HUES48 (cell line): ENCODE measurements at regions not wholly inside any gene's neighbourhood (a gene's known extent, or its start where the extent isn't known, plus 50 kb on each side); places are given as distances from the start of the nearest gene placed in this dataset.

Experiments
- H3K27ac ChIP-seq: one replicate; pipeline ENCODE4 v1.7.0; 2013; ENCODE audit warnings: low read depth, low read length, inconsistent platforms
- H3K27me3 ChIP-seq: 2 replicates; pipeline ENCODE4 v1.6.1; 2013; ENCODE audit warnings: mild to moderate bottlenecking, low read length; ENCODE audit not compliant: control insufficient read depth, insufficient read depth
- H3K36me3 ChIP-seq: 2 replicates; pipeline ENCODE4 v1.6.1; 2013; ENCODE audit warnings: low read length; ENCODE audit not compliant: control insufficient read depth, insufficient read depth
- H3K4me1 ChIP-seq: 2 replicates; pipeline ENCODE4 v1.6.1; 2013; ENCODE audit warnings: mild to moderate bottlenecking, low read length; ENCODE audit not compliant: control insufficient read depth, insufficient read depth
- H3K4me3 ChIP-seq: 2 replicates; pipeline ENCODE4 v1.5.1; 2013; ENCODE audit warnings: mild to moderate bottlenecking, low read depth, low read length
- H3K9ac ChIP-seq: 2 replicates; pipeline ENCODE4 v1.6.1; 2013; ENCODE audit warnings: mild to moderate bottlenecking, low read depth, low read length, moderate library complexity
- H3K9me3 ChIP-seq: 2 replicates; pipeline ENCODE4 v1.6.1; 2013; ENCODE audit warnings: low read length; ENCODE audit not compliant: control insufficient read depth, insufficient read depth

- H3K9ac ChIP-seq, result no peak overlapping the region
- H3K36me3 ChIP-seq, result no peaks in the 10 kb centered on the region
- H3K9me3 ChIP-seq, result no peaks in the 10 kb centered on the region
- no peak overlapping the region for H3K4me3 ChIP-seq
- peaks cover 5% of the 10 kb centered on the region; the same call in 1 of the 2 replicates for H3K4me1 ChIP-seq
- no peaks in the 10 kb centered on the region; the same call in 1 of the 2 replicates for H3K27me3 ChIP-seq
- H3K27ac ChIP-seq, result no peak overlapping the region
These were observed 53.1 kb downstream of the ATXN3L start for GRCh38 chrX:13266641-13267345.

DNA sequence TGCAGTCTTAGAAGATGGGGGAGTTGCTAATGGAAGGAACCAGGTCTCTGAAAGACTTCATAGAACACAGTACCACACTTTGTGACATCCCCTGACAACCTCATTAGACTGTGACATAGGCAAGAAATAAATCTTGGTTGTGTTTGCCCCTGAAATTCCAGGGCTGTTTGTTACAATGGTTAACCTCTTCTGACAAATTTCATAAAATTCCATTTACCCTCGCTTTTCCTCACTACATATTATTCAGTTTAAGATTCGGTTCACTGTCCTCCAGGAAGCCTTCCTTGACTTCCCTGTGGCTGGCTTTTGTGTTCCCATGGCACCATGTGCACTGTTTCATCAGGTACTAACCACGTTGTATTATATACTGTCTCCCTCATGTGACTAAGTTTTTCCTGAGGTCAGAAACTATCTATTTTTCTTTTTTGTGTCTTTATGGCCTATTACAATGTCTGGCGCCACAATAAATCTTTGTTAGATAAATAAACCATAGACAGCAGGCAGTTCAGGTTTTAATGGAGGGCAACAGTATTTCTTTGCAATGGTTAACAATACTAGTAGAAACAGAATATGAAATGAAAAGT, 54.2 kb downstream of the ATXN3L start:
- Histone ChIP-seq H3K9me3 (no peaks in the 10 kb centered on the region), H3K9ac (no peak overlapping the region), H3K27ac (no peak overlapping the region), H3K4me1 (peaks cover 5% of the 10 kb centered on the region; the same call in 1 of the 2 replicates), H3K27me3 (no peaks in the 10 kb centered on the region; the same call in 1 of the 2 replicates), H3K4me3 (no peak overlapping the region), H3K36me3 (no peaks in the 10 kb centered on the region)

DNA sequence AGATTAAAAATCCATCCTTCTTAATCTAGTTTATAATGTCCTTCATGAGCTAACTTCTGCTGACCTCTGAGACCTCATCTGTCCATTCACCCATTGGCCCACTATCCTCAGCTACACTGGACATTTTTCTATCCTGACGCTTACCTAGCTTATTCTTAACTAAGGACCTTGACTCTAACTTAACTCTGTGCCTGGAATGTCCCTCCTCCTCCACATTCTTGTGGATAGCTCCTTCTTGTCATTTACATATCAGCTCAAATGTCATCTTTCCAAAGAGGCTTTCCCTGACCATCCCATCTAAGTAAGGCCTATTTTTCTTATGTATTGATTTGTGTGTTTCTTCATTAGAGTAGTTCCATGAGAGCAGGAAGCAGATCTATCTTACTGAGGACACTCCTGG, 54.7 kb downstream of the ATXN3L start:
- Histone ChIP-seq H3K27ac (no peak overlapping the region), H3K9me3 (no peaks in the 10 kb centered on the region), H3K9ac (no peak overlapping the region), H3K4me3 (no peak overlapping the region), H3K4me1 (peaks cover 5% of the 10 kb centered on the region; the same call in 1 of the 2 replicates), H3K27me3 (no peaks in the 10 kb centered on the region; the same call in none of the 2 replicates), H3K36me3 (no peaks in the 10 kb centered on the region)

- Histone ChIP-seq H3K4me3 (no peak overlapping the region), H3K27ac (no peak overlapping the region), H3K27me3 (no peaks in the 10 kb centered on the region; the same call in none of the 2 replicates), H3K36me3 (no peaks in the 10 kb centered on the region), H3K9ac (no peak overlapping the region), H3K4me1 (peaks cover 5% of the 10 kb centered on the region; the same call in 1 of the 2 replicates), H3K9me3 (no peaks in the 10 kb centered on the region)
These were observed 56.1 kb downstream of the ATXN3L start for GRCh38 chrX:13263560-13264251.

DNA sequence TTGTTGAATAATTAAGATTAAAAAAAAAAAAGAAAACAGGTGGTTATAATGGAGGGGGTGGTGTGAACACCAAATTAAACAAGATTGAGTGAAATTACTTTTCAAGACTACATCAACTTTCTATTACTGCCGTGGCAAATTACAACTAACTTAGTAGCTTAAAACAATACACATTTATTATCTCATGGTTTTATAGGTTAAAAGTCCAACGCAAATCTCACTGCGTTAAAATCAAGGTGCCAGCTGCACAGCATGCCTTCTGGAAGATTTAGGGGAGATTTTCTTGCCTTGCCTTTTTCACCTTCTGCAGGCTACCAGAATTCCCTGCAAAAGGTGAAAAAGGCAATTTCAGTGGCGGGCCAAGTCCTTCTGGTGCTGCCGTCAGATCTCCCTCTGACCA, 58.5 kb downstream of the ATXN3L start:
- H3K27me3 ChIP-seq, result no peaks in the 10 kb centered on the region; the same call in none of the 2 replicates
- no peaks in the 10 kb centered on the region for H3K9me3 ChIP-seq
- H3K27ac ChIP-seq, result no peak overlapping the region
- no peak overlapping the region for H3K9ac ChIP-seq
- H3K4me1 ChIP-seq, result peaks cover 5% of the 10 kb centered on the region; the same call in 1 of the 2 replicates
- no peak overlapping the region for H3K4me3 ChIP-seq
- no peaks in the 10 kb centered on the region for H3K36me3 ChIP-seq

DNA sequence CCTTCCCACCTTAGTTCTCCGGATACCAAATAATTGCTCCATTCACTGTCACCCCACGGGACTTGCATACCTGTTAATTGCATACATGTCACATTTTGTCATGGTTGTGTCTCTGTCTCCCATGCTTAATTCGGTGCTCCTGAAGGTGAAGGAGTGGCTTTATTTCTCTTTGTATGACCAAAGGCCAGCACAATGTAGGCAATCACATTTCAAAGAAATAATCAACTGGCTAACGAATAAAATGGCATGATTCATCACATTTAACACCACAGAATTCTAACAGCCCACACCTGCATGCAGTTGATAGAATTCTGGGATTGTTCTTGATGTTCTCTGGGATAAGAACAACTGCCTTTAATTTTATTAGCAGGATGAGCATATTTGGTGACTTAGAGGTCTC, 59.3 kb downstream of the ATXN3L start:
- Histone ChIP-seq H3K9me3 (peaks cover 2% of the 10 kb centered on the region; the same call in 1 of the 2 replicates), H3K4me3 (no peak overlapping the region), H3K9ac (no peak overlapping the region), H3K27me3 (no peaks in the 10 kb centered on the region; the same call in none of the 2 replicates), H3K4me1 (peaks cover 5% of the 10 kb centered on the region; the same call in 1 of the 2 replicates), H3K36me3 (no peaks in the 10 kb centered on the region), H3K27ac (no peak overlapping the region)

- Histone ChIP-seq H3K27ac (no peak overlapping the region), H3K27me3 (no peaks in the 10 kb centered on the region; the same call in 1 of the 2 replicates), H3K9ac (no peak overlapping the region), H3K36me3 (no peaks in the 10 kb centered on the region), H3K4me1 (no peaks in the 10 kb centered on the region), H3K4me3 (no peak overlapping the region), H3K9me3 (peaks cover 2% of the 10 kb centered on the region; the same call in 1 of the 2 replicates)
These were observed 61.1 kb downstream of the ATXN3L start for GRCh38 chrX:13258725-13259124.

DNA sequence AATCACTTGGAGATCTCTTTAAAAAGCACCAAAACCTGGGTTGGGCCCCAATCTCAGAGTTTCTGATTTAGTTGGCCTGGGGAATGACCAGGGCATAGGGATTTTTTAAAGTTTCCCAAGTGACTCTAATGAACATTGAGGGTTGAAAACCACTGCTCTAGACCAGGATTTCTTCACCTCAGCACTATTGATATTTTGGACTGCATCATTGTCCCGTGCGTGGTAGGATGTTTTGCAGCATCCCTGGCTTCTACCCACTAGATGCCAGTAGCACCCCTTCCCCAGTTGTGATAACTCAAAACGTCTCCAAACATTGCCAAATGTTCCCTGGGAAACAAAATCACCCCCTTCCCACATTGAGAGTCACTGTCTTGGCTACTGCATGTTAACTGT, 61.8 kb downstream of the ATXN3L start:
- no peaks in the 10 kb centered on the region; the same call in 1 of the 2 replicates for H3K27me3 ChIP-seq
- H3K36me3 ChIP-seq, result no peaks in the 10 kb centered on the region
- H3K4me3 ChIP-seq, result no peak overlapping the region
- no peak overlapping the region for H3K9ac ChIP-seq
- H3K4me1 ChIP-seq, result no peaks in the 10 kb centered on the region
- H3K9me3 ChIP-seq, result peaks cover 2% of the 10 kb centered on the region; the same call in 1 of the 2 replicates
- no peak overlapping the region for H3K27ac ChIP-seq

DNA sequence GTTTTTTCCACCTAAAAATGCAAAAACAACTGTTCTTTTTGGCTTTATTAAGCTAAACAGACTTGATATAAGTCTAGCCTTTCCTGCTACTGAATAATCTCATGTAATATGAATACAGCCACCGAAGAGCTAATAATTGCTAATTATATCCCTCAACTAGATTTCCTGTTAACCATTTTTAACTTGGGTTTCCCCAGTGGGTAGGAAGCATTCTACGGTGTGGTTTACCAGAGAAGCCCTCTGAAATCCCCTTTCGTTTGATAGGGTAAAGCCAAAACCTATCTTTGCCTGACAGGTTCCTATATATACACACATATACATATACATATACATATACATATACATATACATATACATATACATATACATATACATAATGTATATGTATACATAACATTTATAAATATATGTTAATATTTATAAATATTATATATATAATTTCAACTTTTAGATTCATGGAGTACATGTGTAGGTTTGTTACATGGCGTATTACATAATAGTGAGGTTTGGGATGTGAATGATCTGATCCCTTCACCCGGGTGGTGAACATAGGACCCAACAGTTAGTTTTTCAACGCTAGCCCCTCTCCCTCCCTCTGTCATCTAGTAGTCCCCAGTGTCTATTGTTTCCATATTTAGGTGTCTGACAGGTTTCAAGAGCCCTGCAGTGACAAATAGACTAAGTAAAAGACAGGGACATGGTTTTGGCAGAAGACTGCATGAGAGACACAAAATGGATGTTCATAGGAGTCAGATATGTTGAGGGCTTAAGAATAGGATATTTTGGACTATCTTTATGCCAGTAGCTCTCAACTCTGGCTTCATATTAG, 62.4 kb downstream of the ATXN3L start:
- Histone ChIP-seq H3K27me3 (no peaks in the 10 kb centered on the region; the same call in 1 of the 2 replicates), H3K9ac (no peak overlapping the region), H3K4me1 (no peaks in the 10 kb centered on the region), H3K36me3 (no peaks in the 10 kb centered on the region), H3K4me3 (no peak overlapping the region), H3K27ac (no peak overlapping the region), H3K9me3 (peaks cover 2% of the 10 kb centered on the region; the same call in 1 of the 2 replicates)

DNA sequence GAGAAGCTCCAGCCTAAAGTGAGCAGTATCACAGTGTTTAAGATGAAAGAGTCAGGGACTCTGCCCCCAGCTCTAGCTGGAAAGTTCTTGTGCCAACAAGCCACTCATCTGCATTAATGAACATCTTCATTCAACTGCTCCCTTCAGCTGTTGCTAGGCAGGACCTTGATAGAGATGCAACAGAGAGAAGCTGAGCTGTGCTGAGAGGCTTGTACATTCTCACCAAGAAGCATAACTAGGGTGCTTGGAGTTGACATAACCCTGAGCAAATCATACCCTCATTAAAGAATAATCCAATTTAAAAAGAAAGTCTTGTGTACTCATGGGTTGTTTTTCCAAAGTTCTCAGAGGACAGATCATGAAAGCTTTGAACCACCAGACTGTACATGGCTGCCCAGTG, 63.2 kb downstream of the ATXN3L start:
- peaks cover 2% of the 10 kb centered on the region; the same call in 1 of the 2 replicates for H3K9me3 ChIP-seq
- H3K27me3 ChIP-seq, result no peaks in the 10 kb centered on the region; the same call in 1 of the 2 replicates
- no peak overlapping the region for H3K27ac ChIP-seq
- H3K36me3 ChIP-seq, result no peaks in the 10 kb centered on the region
- H3K4me1 ChIP-seq, result no peaks in the 10 kb centered on the region
- no peak overlapping the region for H3K4me3 ChIP-seq
- H3K9ac ChIP-seq, result no peak overlapping the region
